Right atrium auricular region (tissue), 2 donors: ENCODE measurements at regions not wholly inside any gene's neighbourhood (a gene's known extent, or its start where the extent isn't known, plus 50 kb on each side); places are given as distances from the start of the nearest gene placed in this dataset.

Source experiments
- DNase-seq: peaks from one replicate; pipeline ENCODE4 v3.0.0-alpha.2; 2019; ENCODE audit warnings: low spot score
- H3K27ac ChIP-seq, 2 donors: fragments of 200-600 bp; sonication (generic); 1 replicate in 1 of 2; 2 replicates in 1 of 2; pipeline ENCODE4 v1.5.1; 2016 to 2019
- H3K27me3 ChIP-seq, 2 donors: fragments of 200-600 bp; sonication (generic); one replicate each; pipeline versions ENCODE4 v1.5.1 to v1.6.0; 2017 to 2019
- H3K36me3 ChIP-seq: fragments of 200-600 bp; sonication (generic); one replicate; pipeline ENCODE4 v1.5.1; 2016
- H3K4me1 ChIP-seq, 2 donors: fragments of 200-600 bp; sonication (generic); one replicate each; pipeline versions ENCODE4 v1.5.1 to v1.6.0; 2017 to 2019
- H3K4me3 ChIP-seq, 2 donors: fragments of 200-600 bp; sonication (generic); 1 replicate in 1 of 2; 2 replicates in 1 of 2; pipeline ENCODE4 v1.5.1; 2017 to 2019; ENCODE audit warnings: mild to moderate bottlenecking in 1 of 2, moderate library complexity in 1 of 2
- H3K9me3 ChIP-seq, 2 donors: fragments of 200-600 bp; sonication (generic); one replicate each; pipeline ENCODE4 v1.5.1; 2019
- CTCF ChIP-seq, 2 donors: fragments of 200-600 bp; sonication (generic); IDR thresholded peaks; one replicate each; pipeline ENCODE4 v1.5.1; 2019; ENCODE audit warnings: antibody characterized with exemption in 2 of 2

- no peak overlapping the region for H3K4me3 ChIP-seq
- no peak overlapping the region for H3K27ac ChIP-seq
- no peaks in the 10 kb centered on the region for H3K27me3 ChIP-seq
- no peaks in the 10 kb centered on the region for H3K9me3 ChIP-seq
- TF ChIP-seq CTCF (IDR thresholded peaks at IDR 0.05) = no peak
- H3K36me3 ChIP-seq = no peaks in the 10 kb centered on the region
- DNase-seq = no peak
- no peaks in the 10 kb centered on the region for H3K4me1 ChIP-seq
These were observed 76.5 kb upstream of the B3GAT1 start for GRCh38 chr11:134488512-134488911.

- H3K4me3 ChIP-seq = no peak overlapping the region
- no peaks in the 10 kb centered on the region for H3K9me3 ChIP-seq
- no peaks in the 10 kb centered on the region for H3K36me3 ChIP-seq
- no peaks in the 10 kb centered on the region for H3K4me1 ChIP-seq
- H3K27ac ChIP-seq = no peak overlapping the region
- no peak for TF ChIP-seq CTCF (IDR thresholded peaks at IDR 0.05)
- DNase-seq = no peak
- H3K27me3 ChIP-seq = no peaks in the 10 kb centered on the region
These were observed 75.7 kb upstream of the B3GAT1 start for GRCh38 chr11:134487696-134488095.

- Histone ChIP-seq H3K4me1 (no peaks in the 10 kb centered on the region), H3K4me3 (no peak overlapping the region), H3K27me3 (no peaks in the 10 kb centered on the region), H3K36me3 (no peaks in the 10 kb centered on the region), H3K27ac (no peak overlapping the region), H3K9me3 (no peaks in the 10 kb centered on the region)
- DNase-seq = no peak
- TF ChIP-seq CTCF (IDR thresholded peaks at IDR 0.05) = no peak
These were observed 74.7 kb upstream of the B3GAT1 start for GRCh38 chr11:134486704-134487103.

- H3K4me3 ChIP-seq = no peak overlapping the region
- DNase-seq = no peak
- H3K9me3 ChIP-seq = no peaks in the 10 kb centered on the region
- no peak overlapping the region for H3K27ac ChIP-seq
- no peaks in the 10 kb centered on the region for H3K36me3 ChIP-seq
- H3K27me3 ChIP-seq = no peaks in the 10 kb centered on the region
- H3K4me1 ChIP-seq = no peaks in the 10 kb centered on the region
- no peak for TF ChIP-seq CTCF (IDR thresholded peaks at IDR 0.05)
These were observed 74.1 kb upstream of the B3GAT1 start for GRCh38 chr11:134486106-134486505.

- TF ChIP-seq CTCF (IDR thresholded peaks at IDR 0.05) = no peak
- no peak overlapping the region for H3K4me3 ChIP-seq
- no peaks in the 10 kb centered on the region for H3K9me3 ChIP-seq
- no peak for DNase-seq
- no peak overlapping the region for H3K27ac ChIP-seq
- H3K4me1 ChIP-seq = no peaks in the 10 kb centered on the region
- no peaks in the 10 kb centered on the region for H3K27me3 ChIP-seq
- no peaks in the 10 kb centered on the region for H3K36me3 ChIP-seq
These were observed 73.3 kb upstream of the B3GAT1 start for GRCh38 chr11:134485316-134485715.

GRCh38 chr11:134483857-134484256 is 71.8 kb upstream of the B3GAT1 start:
- TF ChIP-seq CTCF (IDR thresholded peaks at IDR 0.05) = no peak
- Histone ChIP-seq H3K4me3 (no peak overlapping the region), H3K9me3 (no peaks in the 10 kb centered on the region), H3K27me3 (no peaks in the 10 kb centered on the region), H3K27ac (no peak overlapping the region), H3K4me1 (no peaks in the 10 kb centered on the region), H3K36me3 (no peaks in the 10 kb centered on the region)
- DNase-seq = no peak
